ENCODE measurements at regions not wholly inside any gene's neighbourhood (a gene's known extent, or its start where the extent isn't known, plus 50 kb on each side); places are given as distances from the start of the nearest gene placed in this dataset.

DNA sequence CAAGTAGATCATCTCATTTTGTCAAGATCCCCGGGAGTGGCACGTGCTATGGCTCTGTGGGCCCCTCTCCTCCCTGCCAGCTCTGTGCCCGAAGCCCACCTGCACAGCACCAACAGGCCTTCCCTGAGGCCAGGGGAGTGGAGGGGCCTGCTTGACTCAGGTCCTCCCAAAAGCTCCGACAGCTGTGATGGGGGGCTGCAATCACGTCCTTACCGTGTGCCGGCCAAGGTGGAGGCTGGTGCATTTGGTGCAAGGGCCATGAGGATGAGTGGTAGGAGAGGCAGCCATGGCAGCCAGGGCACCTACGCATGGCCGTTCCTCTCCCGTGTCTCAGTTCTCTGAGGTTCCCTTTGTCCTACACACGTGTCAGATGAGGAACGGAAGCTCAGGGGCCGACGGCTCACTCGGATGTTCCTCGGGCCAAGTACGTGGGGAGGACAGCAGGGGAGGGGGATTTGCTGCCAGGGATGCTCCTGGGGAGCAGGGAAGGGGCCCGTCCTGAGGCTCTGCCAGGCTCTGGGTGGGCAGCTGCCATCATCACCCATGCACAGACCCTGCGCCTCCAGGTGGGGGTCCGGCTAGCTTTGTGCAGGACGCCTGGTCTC is 95.8 kb downstream of the HMX1 start:
- no peak for DNase-seq (ENCODE audit: low spot score)
- in situ Hi-C loops (cut with HindIII; ENCODE audit: low sequenced_read_pairs), result no loop called here

- no peak for DNase-seq (ENCODE audit: low spot score)
- in situ Hi-C loops (cut with HindIII; ENCODE audit: low sequenced_read_pairs), result no loop called here
Measured at GRCh38 chr4:8775121-8775520, 96.5 kb downstream of the HMX1 start.

GRCh38 chr4:8774071-8774470 is 97.6 kb downstream of the HMX1 start:
- in situ Hi-C loops (cut with HindIII; ENCODE audit: low sequenced_read_pairs), result no loop called here
- no peak for DNase-seq (ENCODE audit: low spot score)

GRCh38 chr4:8773124-8773931 is 98.3 kb downstream of the HMX1 start:
- in situ Hi-C loops (cut with HindIII; ENCODE audit: low sequenced_read_pairs), result no loop called here
- DNase-seq (ENCODE audit: low spot score), result no peak

GRCh38 chr4:8772499-8773123 is 99.0 kb downstream of the HMX1 start:
- in situ Hi-C loops (cut with HindIII; ENCODE audit: low sequenced_read_pairs), result no loop called here

GRCh38 chr4:8771666-8772065 is 100.0 kb downstream of the HMX1 start:
- no peak for DNase-seq (ENCODE audit: low spot score)
- in situ Hi-C loops (cut with HindIII; ENCODE audit: low sequenced_read_pairs), result no loop called here

More at GRCh38 chr4:8772499-8773123, 99.0 kb downstream of the HMX1 start:
- DNase-seq (ENCODE audit: low spot score), result no peak

GRCh38 chr4:8771258-8771590 is 100.4 kb downstream of the HMX1 start:
- DNase-seq (ENCODE audit: low spot score), result no peak
- in situ Hi-C loops (cut with HindIII; ENCODE audit: low sequenced_read_pairs), result no loop called here

- in situ Hi-C loops (cut with HindIII; ENCODE audit: low sequenced_read_pairs), result no loop called here
- DNase-seq (ENCODE audit: low spot score), result no peak
Measured at GRCh38 chr4:8770518-8771257, 101.0 kb downstream of the HMX1 start.

DNA sequence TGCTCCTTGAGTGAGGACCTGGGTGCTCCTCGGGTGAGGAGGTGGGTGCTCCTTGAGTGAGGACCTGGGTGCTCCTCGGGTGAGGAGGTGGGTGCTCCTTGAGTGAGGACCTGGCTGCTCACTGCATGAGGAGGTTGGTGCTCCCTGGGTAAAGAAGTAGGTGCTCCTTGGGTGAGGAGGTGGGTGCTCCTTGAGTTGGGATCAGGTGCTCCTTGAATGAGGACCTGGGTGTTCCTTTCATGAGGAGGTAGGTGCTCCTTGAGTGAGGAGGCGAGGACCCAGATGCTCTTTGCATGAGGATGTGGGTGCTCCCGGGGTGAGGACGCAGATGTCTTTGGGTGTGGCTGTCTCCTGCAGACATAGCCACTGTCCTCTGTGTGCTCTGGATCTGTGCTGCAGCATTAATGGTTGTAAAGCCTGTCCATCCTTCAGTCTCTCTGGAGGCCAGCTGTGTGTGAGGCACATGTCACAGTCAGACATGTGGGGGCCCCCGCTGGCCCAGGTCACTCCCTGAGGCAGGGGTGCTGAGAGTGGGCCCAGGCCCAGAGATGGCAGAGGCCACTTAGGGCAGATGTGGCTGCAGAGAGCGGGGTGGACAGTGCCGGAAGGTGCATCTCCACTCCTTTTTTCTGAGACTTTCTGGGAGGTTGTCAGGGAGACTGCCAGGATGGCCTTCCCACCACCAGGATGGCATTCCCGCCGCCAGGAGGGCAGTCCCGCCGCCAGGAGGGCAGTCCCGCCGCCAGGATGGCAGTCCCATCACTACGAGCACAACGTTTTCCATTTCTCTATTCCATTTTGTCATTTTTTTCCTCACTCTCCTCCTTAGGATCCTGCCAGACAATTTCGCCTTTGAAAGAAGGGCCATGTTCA is 101.8 kb downstream of the HMX1 start:
- in situ Hi-C loops (cut with HindIII; ENCODE audit: low sequenced_read_pairs), result no loop called here

GRCh38 chr4:8768357-8768999 is 103.2 kb downstream of the HMX1 start:
- in situ Hi-C loops (cut with HindIII; ENCODE audit: low sequenced_read_pairs), result no loop called here
- no peak for DNase-seq (ENCODE audit: low spot score)

More for the DNA sequence above, 101.8 kb downstream of the HMX1 start:
- DNase-seq (ENCODE audit: low spot score), result no peak

DNA sequence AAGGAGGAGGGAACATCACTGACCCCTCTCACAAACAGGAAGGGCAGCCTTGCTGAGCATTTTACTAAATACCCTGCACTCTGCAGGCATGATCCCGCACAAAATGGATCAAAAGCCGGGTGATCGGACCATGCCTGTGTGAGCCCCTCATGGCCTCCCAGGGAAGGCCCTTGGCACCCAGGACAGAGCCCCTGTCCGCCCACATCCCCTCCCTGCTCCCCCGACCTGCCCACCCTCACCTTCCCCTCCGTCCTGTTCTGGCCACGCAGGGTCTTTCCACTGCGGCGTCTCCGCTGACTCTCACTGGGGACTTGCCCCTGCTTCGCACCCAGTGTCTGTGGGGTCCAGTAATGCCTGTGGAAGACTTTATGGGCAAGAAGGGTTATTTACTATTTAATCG is 105.0 kb downstream of the HMX1 start:
- no peak for DNase-seq (ENCODE audit: low spot score)
- in situ Hi-C loops (cut with HindIII; ENCODE audit: low sequenced_read_pairs), result no loop called here

DNA sequence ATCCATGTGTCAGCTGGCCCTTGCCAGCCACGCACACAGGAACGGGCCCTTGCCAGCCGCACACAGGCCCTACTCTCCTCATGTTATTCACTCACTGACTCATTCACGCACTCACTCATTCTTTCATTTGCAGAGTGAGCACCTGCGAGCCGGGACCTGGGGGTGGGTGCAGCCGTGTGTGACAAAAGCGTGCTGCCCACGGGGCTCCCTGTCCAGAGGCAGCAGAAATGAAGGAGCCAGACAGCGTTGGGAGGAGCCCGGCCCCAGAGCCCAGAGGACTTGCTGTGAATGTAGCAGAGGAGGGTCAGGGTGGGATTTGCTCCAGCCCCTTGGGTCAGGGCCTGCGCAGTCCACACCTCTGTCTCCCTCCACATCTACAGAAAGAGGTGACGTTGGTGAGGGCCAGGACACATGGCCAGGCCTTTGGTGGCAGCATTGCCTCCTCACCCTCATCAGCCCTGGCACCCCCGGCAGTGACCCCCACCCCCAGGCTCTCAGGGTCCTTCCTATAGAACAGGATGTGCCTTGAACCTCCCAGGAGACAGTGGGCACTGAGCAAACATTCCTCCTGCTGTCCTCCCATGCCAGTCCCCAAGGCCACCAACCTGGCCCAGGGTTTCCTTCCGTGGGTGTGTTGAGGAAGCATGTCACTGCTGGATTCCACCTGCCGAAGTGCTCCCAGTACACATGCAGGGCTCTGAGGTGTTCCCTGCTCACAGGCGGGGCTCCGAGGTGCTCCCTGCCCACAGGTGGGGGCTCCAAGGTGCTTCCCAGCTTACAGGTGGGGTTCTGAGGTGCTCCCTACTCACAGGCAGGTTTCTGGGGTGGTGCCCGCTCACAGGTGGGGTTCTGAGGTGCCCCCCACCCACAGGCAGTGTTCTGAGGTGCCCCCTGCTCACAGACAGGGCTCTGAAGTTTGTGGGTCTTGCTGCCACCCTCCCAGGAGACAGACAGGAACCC is 105.7 kb downstream of the HMX1 start:
- DNase-seq (ENCODE audit: low spot score), result no peak
- in situ Hi-C loops (cut with HindIII; ENCODE audit: low sequenced_read_pairs), result no loop called here

GRCh38 chr4:8765084-8765483 is 106.6 kb downstream of the HMX1 start:
- in situ Hi-C loops (cut with HindIII; ENCODE audit: low sequenced_read_pairs), result no loop called here
- DNase-seq (ENCODE audit: low spot score), result no peak

DNA sequence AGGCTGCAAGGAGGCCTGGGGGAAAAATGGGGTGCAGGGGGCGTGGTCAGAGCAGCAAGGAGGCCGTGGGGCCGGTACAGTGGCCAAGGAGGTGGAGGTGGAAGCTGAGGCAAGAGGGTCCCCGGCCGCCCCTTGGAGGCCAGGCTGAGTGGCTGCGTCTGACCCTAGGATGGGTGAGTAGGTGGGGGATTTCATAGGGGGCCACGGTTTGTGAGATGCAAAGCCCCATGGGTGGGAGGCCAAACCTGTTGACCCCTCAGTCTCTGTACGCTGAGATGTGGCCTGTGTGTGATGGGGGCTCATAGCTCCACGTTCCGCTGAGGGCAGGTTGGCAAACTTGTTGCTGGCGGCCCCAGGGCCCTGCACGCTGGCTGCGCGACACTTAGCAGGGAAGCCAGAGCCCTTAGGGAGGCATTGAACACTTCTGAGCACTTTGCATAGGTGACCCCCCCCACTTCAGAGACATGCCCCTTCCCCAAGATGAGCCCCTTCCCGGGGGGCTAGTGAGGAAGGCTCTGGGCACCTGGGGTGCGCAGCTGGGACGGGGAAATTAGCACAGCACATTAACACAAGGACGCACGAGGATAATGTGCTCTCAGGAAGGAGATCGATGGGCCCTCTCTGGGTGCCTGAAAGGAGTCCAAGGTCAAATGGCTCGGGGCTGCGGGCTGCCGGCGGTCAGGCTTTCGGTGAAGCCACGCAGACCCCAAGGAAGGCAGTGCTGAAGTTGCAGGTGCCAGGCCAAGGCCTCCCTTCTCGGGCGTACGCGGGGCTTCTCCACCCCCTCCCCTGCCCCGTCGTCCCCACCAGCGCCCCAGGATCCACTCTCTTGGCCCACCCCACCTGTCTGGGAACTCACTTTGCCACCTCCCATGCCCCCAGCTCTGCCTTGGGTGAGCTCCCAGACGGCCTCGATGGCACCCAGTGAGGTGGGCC is 107.4 kb downstream of the HMX1 start:
- in situ Hi-C loops (cut with HindIII; ENCODE audit: low sequenced_read_pairs), result no loop called here
- no peak for DNase-seq (ENCODE audit: low spot score)

DNA sequence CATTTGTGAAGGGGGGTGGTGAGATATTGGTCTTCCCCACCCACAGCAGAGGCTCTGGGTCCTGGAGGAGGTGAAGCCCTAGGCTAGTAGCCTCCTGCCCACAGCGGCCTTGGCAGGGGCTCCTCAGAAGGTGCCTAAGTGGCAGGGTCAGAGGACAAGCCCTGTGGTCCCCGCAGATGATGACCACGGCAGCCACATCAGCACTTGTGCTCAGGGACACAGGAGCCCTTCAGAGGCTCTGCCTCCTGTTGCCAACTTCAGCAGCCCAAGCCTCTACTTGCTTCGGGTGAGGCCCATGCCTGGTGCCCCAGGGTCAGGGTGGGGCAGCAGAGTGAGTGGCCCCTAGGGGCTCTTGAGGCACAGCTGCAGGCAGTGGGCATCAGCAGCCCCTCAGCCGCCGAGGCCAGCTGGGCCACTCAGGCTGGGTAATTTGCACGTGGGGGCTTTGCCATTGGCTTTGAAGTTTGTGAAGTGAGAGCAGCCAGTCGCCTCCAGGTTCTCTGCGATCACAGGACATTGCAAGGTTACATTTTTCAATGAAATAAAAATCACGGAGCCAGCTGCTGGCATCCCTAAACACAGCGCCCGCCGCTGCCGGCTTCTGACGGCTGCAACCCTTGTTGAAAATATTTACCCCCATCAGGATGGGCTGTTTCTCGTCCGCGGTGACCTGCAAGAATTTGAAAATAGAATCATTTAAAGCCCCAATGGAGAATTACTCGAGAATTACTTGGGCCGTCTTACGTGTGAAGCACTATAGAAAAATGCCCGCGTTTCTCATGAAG is 108.5 kb downstream of the HMX1 start:
- no peak for DNase-seq (ENCODE audit: low spot score)

GRCh38 chr4:8762356-8762755 is 109.3 kb downstream of the HMX1 start:
- DNase-seq (ENCODE audit: low spot score), result no peak
- in situ Hi-C loops (cut with HindIII; ENCODE audit: low sequenced_read_pairs), result no loop called here

More for the DNA sequence above, 108.5 kb downstream of the HMX1 start:
- in situ Hi-C loops (cut with HindIII; ENCODE audit: low sequenced_read_pairs), result no loop called here

All from G401 (cell line).